M059J (cell line): ENCODE measurements at regions not wholly inside any gene's neighbourhood (a gene's known extent, or its start where the extent isn't known, plus 50 kb on each side); places are given as distances from the start of the nearest gene placed in this dataset.
A peak's percentile ranks its signal among the peaks of the same experiment; 100 is the strongest.
"Not testable (repeated sequence)": the region's sequence is repeated elsewhere in the genome, so short reads cannot be mapped to it uniquely, and the experiment has no call there.

ENCODE experiments used
- DNase-seq: peaks from one replicate; pipeline ENCODE4 v3.0.0-alpha.2; 2012; ENCODE audit warnings: low read depth

- DNase-seq, result peak; percentile 9
Observed at GRCh38 chr3:34056951-34057390, 258.5 kb downstream of the PDCD6IP start.

- DNase-seq, result not testable (repeated sequence)
Observed at GRCh38 chr3:34060995-34061394, 262.6 kb downstream of the PDCD6IP start.

- DNase-seq, result no peak
Observed at GRCh38 chr3:34065901-34066300, 267.5 kb downstream of the PDCD6IP start.

- no peak for DNase-seq
Observed at GRCh38 chr3:34066328-34066727, 267.9 kb downstream of the PDCD6IP start.

GRCh38 chr3:34066999-34067398 lies 268.6 kb downstream of the PDCD6IP start:
- DNase-seq, result no peak

- no peak for DNase-seq
Observed at GRCh38 chr3:34067536-34068051, 269.2 kb downstream of the PDCD6IP start.

GRCh38 chr3:34068505-34068904 lies 270.1 kb downstream of the PDCD6IP start:
- DNase-seq, result no peak

GRCh38 chr3:34070831-34071585 lies 272.6 kb downstream of the PDCD6IP start:
- DNase-seq, result no peak

GRCh38 chr3:34072297-34072696 lies 273.9 kb downstream of the PDCD6IP start:
- no peak for DNase-seq

- no peak for DNase-seq
Observed at GRCh38 chr3:34073111-34073510, 274.7 kb downstream of the PDCD6IP start.

- DNase-seq, result no peak
Observed at GRCh38 chr3:34073961-34074360, 275.5 kb downstream of the PDCD6IP start.

GRCh38 chr3:34075975-34076374 lies 277.5 kb downstream of the PDCD6IP start:
- no peak for DNase-seq

- DNase-seq, result no peak
Observed at GRCh38 chr3:34077417-34078195, 279.2 kb downstream of the PDCD6IP start.

- DNase-seq, result no peak
Observed at GRCh38 chr3:34078418-34078817, 280.0 kb downstream of the PDCD6IP start.

GRCh38 chr3:34079849-34080248 lies 281.4 kb downstream of the PDCD6IP start:
- DNase-seq, result not testable (repeated sequence)

- DNase-seq, result not testable (repeated sequence)
Observed at GRCh38 chr3:34090379-34090778, 291.9 kb downstream of the PDCD6IP start.

GRCh38 chr3:34090876-34091275 lies 292.4 kb downstream of the PDCD6IP start:
- no peak for DNase-seq

GRCh38 chr3:34094280-34094679 lies 295.9 kb downstream of the PDCD6IP start:
- DNase-seq, result not testable (repeated sequence)

GRCh38 chr3:34102288-34102687 lies 303.9 kb downstream of the PDCD6IP start:
- no peak for DNase-seq

GRCh38 chr3:34106379-34106778 lies 307.9 kb downstream of the PDCD6IP start:
- DNase-seq, result no peak

- peak; percentile 1 for DNase-seq
Observed at GRCh38 chr3:34106879-34107278, 308.4 kb downstream of the PDCD6IP start.

- no peak for DNase-seq
Observed at GRCh38 chr3:34107669-34108068, 309.2 kb downstream of the PDCD6IP start.

GRCh38 chr3:34109021-34109420 lies 310.6 kb downstream of the PDCD6IP start:
- no peak for DNase-seq
